Tibial nerve (tissue), 3 donors: ENCODE measurements at regions not wholly inside any gene's neighbourhood (a gene's known extent, or its start where the extent isn't known, plus 50 kb on each side); places are given as distances from the start of the nearest gene placed in this dataset.

ENCODE experiments used
- POLR2A ChIP-seq, 2 donors: fragments of 450-650 bp; IDR thresholded peaks; one replicate each; pipeline ENCODE4 v1.6.1; 2017; ENCODE audit warnings: antibody characterized with exemption in 2 of 2, mild to moderate bottlenecking in 2 of 2, moderate library complexity in 2 of 2
- TF ChIP-seq, protein P1 (sequence below), 5 experiments: fragments of 200-600 bp in 3 of 5; fragments of 450-650 bp in 2 of 5; sonication (generic) in 3 of 5; IDR thresholded peaks; one replicate each; pipeline ENCODE4 v1.5.1; 2016 to 2019; ENCODE audit warnings: antibody characterized with exemption in 5 of 5, mild to moderate bottlenecking in 3 of 5, moderate library complexity in 2 of 5

GRCh38 chr1:36710951-36711350 is 228.2 kb upstream of the CSF3R start:
- TF ChIP-seq, protein P1, sequence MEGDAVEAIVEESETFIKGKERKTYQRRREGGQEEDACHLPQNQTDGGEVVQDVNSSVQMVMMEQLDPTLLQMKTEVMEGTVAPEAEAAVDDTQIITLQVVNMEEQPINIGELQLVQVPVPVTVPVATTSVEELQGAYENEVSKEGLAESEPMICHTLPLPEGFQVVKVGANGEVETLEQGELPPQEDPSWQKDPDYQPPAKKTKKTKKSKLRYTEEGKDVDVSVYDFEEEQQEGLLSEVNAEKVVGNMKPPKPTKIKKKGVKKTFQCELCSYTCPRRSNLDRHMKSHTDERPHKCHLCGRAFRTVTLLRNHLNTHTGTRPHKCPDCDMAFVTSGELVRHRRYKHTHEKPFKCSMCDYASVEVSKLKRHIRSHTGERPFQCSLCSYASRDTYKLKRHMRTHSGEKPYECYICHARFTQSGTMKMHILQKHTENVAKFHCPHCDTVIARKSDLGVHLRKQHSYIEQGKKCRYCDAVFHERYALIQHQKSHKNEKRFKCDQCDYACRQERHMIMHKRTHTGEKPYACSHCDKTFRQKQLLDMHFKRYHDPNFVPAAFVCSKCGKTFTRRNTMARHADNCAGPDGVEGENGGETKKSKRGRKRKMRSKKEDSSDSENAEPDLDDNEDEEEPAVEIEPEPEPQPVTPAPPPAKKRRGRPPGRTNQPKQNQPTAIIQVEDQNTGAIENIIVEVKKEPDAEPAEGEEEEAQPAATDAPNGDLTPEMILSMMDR (IDR thresholded peaks at IDR 0.05), result no peak
- TF ChIP-seq POLR2A (IDR thresholded peaks at IDR 0.05), result no peak
